ENCODE measurements at regions not wholly inside any gene's neighbourhood (a gene's known extent, or its start where the extent isn't known, plus 50 kb on each side); places are given as distances from the start of the nearest gene placed in this dataset.

- TF ChIP-seq, protein P1, sequence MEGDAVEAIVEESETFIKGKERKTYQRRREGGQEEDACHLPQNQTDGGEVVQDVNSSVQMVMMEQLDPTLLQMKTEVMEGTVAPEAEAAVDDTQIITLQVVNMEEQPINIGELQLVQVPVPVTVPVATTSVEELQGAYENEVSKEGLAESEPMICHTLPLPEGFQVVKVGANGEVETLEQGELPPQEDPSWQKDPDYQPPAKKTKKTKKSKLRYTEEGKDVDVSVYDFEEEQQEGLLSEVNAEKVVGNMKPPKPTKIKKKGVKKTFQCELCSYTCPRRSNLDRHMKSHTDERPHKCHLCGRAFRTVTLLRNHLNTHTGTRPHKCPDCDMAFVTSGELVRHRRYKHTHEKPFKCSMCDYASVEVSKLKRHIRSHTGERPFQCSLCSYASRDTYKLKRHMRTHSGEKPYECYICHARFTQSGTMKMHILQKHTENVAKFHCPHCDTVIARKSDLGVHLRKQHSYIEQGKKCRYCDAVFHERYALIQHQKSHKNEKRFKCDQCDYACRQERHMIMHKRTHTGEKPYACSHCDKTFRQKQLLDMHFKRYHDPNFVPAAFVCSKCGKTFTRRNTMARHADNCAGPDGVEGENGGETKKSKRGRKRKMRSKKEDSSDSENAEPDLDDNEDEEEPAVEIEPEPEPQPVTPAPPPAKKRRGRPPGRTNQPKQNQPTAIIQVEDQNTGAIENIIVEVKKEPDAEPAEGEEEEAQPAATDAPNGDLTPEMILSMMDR (IDR thresholded peaks at IDR 0.05), result no peak
- DNase-seq (ENCODE audit: low spot score), result no peak
- no peak for ATAC-seq (ENCODE audit: low FRiP score)
These were observed 258.5 kb downstream of the NOVA1 start for GRCh38 chr14:26339381-26339780.

DNA sequence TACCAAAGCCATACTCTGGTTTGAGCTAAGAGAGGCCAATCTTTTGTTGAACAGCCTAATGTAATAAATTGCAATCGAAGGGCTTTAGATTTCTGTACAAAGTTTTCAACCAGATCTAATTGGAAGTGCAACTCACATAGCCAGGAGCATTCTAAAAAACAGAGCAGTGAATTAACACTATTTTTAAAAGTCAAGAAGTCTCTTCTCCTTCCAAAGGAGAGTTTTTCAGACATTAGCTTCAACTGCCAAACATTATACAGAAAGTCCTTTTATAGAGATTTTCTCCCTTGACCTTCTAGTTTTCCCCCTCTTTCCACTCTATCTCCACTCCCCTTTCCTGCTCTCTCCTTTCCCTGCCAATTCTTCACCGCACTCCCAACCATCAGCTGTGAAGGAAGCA lies 259.6 kb downstream of the NOVA1 start:
- no peak for DNase-seq (ENCODE audit: low spot score)
- TF ChIP-seq, protein P1 (IDR thresholded peaks at IDR 0.05), result no peak
- no peak for ATAC-seq (ENCODE audit: low FRiP score)

DNA sequence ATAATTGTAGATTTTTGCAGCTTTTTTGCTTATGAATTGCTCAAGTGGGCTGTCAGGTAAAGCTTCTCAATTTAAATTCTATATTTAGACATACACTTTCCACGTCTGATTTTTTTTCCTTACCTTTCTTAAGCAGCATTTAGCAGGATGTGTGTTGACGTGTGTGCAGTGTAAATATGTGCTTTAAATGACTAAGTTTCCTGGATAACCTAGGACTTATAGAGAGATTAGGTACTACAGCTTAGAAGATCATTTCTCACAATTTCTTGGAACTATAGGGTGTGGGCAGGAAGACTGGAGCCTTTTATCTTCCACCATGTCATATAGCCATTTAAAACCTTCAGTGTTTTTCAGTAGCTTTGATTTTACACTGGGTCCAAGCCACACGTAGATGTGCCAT lies 263.5 kb downstream of the NOVA1 start:
- ATAC-seq (ENCODE audit: low FRiP score), result no peak
- TF ChIP-seq, protein P1 (IDR thresholded peaks at IDR 0.05), result no peak
- no peak for DNase-seq (ENCODE audit: low spot score)

DNA sequence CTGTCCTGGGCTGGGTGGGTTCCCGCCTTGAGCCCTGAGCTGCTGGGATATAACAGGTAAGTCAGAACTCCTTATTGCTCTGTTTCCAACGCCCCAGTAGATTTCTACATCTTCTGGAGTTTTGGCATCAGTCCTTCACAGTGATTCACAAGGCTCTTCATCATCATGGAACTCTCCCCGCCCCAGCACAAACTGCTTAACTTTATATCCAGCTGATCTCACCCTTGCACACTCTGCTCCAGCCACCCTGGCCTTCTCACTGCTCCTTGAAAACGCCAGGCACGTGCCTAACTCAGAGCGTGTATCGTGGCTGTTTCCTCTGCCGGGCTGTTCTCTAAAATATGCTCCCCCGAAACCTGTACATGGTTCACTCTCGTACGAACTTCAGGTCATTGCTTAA lies 264.9 kb downstream of the NOVA1 start:
- ATAC-seq (ENCODE audit: low FRiP score) (peak; percentile 87), DNase-seq (ENCODE audit: low spot score) (no peak)
- TF ChIP-seq, protein P1 (IDR thresholded peaks at IDR 0.05), result no peak

GRCh38 chr14:26330982-26331381 lies 266.9 kb downstream of the NOVA1 start:
- TF ChIP-seq, protein P1 (IDR thresholded peaks at IDR 0.05), result no peak
- DNase-seq (ENCODE audit: low spot score) (no peak), ATAC-seq (ENCODE audit: low FRiP score) (no peak)

DNA sequence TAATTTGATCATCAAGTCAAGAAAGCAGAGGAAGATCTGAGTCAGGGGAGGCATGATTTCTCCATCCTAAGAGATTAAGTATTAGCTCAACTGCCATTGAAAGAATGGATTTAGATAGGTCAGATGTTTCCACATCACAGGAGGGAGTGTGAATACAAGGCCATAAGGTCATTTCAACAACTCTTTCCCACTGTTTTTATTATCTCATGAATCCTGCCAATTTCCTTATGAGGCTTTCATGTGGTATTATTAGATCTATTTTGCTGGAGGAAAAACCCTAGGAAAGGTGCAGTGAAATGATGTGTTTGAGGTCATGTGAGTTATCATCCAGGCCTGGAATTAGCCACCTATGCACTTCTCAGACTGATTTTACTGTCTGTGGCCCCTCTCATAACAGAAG lies 269.0 kb downstream of the NOVA1 start:
- no peak for DNase-seq (ENCODE audit: low spot score)
- ATAC-seq (ENCODE audit: low FRiP score), result no peak

GRCh38 chr14:26323869-26324268 lies 274.0 kb downstream of the NOVA1 start:
- TF ChIP-seq, protein P1 (IDR thresholded peaks at IDR 0.05), result no peak

More for the DNA sequence above, 269.0 kb downstream of the NOVA1 start:
- TF ChIP-seq, protein P1 (IDR thresholded peaks at IDR 0.05), result no peak

More at GRCh38 chr14:26323869-26324268, 274.0 kb downstream of the NOVA1 start:
- DNase-seq (ENCODE audit: low spot score) (no peak), ATAC-seq (ENCODE audit: low FRiP score) (no peak)

All from omental fat pad (tissue), 3 donors.